Neural progenitor cell (in vitro differentiated cells): ENCODE measurements at regions not wholly inside any gene's neighbourhood (a gene's known extent, or its start where the extent isn't known, plus 50 kb on each side); places are given as distances from the start of the nearest gene placed in this dataset.
"Not testable (repeated sequence)": the region's sequence is repeated elsewhere in the genome, so short reads cannot be mapped to it uniquely, and the experiment has no call there.

Source experiments
- EZH2 ChIP-seq: fragments of 200-600 bp; sonication (generic); IDR thresholded peaks from 2 replicates; pipeline ENCODE4 v1.6.1; 2017; ENCODE audit warnings: antibody characterized with exemption, mild to moderate bottlenecking, moderate library complexity
- TF ChIP-seq, protein P1 (sequence below): fragments of 200-600 bp; sonication (generic); IDR thresholded peaks from 2 replicates; pipeline ENCODE4 v1.5.1; 2017; ENCODE audit warnings: antibody characterized with exemption, mild to moderate bottlenecking

DNA sequence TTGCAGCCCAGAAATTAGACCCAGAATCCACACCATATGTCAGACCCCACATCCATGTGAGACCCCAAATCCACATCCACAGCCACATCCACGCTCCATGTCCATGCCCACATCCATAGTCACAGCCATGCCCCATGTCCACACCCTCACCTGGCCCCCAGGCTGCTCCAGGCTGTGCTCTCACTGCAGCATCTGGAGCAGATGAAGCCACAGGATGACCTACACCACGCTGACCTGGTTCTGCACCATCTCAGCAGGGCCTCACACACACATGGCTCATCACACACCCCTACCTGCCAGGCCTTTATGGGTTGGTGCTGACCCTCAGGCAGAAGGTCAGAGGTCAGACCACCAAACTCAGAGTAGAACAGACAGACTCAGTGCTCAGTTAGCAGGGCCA is 660.0 kb upstream of the DEFB115 start:
- TF ChIP-seq EZH2 = not testable (repeated sequence)
- TF ChIP-seq, protein P1, sequence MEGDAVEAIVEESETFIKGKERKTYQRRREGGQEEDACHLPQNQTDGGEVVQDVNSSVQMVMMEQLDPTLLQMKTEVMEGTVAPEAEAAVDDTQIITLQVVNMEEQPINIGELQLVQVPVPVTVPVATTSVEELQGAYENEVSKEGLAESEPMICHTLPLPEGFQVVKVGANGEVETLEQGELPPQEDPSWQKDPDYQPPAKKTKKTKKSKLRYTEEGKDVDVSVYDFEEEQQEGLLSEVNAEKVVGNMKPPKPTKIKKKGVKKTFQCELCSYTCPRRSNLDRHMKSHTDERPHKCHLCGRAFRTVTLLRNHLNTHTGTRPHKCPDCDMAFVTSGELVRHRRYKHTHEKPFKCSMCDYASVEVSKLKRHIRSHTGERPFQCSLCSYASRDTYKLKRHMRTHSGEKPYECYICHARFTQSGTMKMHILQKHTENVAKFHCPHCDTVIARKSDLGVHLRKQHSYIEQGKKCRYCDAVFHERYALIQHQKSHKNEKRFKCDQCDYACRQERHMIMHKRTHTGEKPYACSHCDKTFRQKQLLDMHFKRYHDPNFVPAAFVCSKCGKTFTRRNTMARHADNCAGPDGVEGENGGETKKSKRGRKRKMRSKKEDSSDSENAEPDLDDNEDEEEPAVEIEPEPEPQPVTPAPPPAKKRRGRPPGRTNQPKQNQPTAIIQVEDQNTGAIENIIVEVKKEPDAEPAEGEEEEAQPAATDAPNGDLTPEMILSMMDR = not testable (repeated sequence)
